NT2/D1 (cell line): ENCODE measurements at regions not wholly inside any gene's neighbourhood (a gene's known extent, or its start where the extent isn't known, plus 50 kb on each side); places are given as distances from the start of the nearest gene placed in this dataset.

Experiments used
- SUZ12 ChIP-seq: IDR thresholded peaks from 2 replicates; pipeline ENCODE4 v1.6.1; 2011; ENCODE audit not compliant: insufficient read length, insufficient read depth; ENCODE audit errors: extremely low read depth
- YY1 ChIP-seq: IDR thresholded peaks from 2 replicates; pipeline ENCODE4 v1.6.1; 2011; ENCODE audit not compliant: insufficient read length, insufficient read depth
- ZNF274 ChIP-seq: IDR thresholded peaks from 2 replicates; pipeline ENCODE4 v1.6.1; 2011; ENCODE audit warnings: mild to moderate bottlenecking, low read depth, low read length

- TF ChIP-seq ZNF274 (no peak), YY1 (no peak), SUZ12 (no peak)
Measured at GRCh38 chr18:60649107-60649506, 276.5 kb upstream of the MC4R start.
